Fibroblast of gingiva (primary cell): ENCODE measurements at regions not wholly inside any gene's neighbourhood (a gene's known extent, or its start where the extent isn't known, plus 50 kb on each side); places are given as distances from the start of the nearest gene placed in this dataset.
"Not testable (repeated sequence)": the region's sequence is repeated elsewhere in the genome, so short reads cannot be mapped to it uniquely, and the experiment has no call there.

ENCODE experiments used
- DNase-seq: peaks from one replicate; pipeline ENCODE4 v3.0.0-alpha.2; 2011; ENCODE audit warnings: low read depth

- DNase-seq, result no peak
These were observed 57.6 kb upstream of the FAM171A1 start for GRCh38 chr10:15428681-15429080.

GRCh38 chr10:15427843-15428414 lies 56.8 kb upstream of the FAM171A1 start:
- peak; percentile 44 for DNase-seq

DNA sequence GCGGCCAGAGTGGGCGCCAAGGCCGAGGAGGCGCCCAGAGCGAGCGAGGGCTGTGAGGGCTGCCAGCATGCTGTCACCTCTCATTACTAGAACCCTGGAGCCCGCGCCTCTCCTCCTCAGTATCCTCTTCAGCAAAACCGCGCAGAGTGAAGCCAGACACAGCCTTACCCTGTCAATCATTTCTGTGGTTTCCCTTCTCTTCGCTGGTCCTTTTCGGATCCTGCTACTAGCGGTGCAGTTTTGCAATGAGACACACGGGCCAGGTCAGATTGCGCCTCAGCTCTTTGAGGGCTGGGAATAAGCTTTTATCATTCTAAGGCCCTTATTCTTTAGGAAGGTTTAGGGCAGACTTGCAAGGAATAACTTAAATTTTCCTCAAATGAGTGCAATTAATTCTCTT lies 55.5 kb upstream of the FAM171A1 start:
- no peak for DNase-seq

- no peak for DNase-seq
These were observed 55.0 kb upstream of the FAM171A1 start for GRCh38 chr10:15426115-15426514.

GRCh38 chr10:15421875-15422274 lies 50.8 kb upstream of the FAM171A1 start:
- not testable (repeated sequence) for DNase-seq
